Liver (tissue), 8 donors: ENCODE measurements at regions not wholly inside any gene's neighbourhood (a gene's known extent, or its start where the extent isn't known, plus 50 kb on each side); places are given as distances from the start of the nearest gene placed in this dataset.

Experiments used
- DNase-seq: peaks from one replicate; pipeline ENCODE4 v3.0.0-alpha.2; 2017; ENCODE audit warnings: low spot score
- H3K27ac ChIP-seq, 2 donors: one replicate each; pipeline ENCODE4 v1.7.0; 2013; ENCODE audit warnings: inconsistent platforms in 2 of 2, low read length in 2 of 2, control low read depth in 1 of 2, low read depth in 1 of 2, mild to moderate bottlenecking in 1 of 2
- H3K27me3 ChIP-seq, 4 donors: one replicate each; pipeline versions ENCODE4 v1.6.1 to v1.7.0; 2013; ENCODE audit warnings: low read length in 3 of 4, inconsistent platforms in 1 of 4, mild to moderate bottlenecking in 1 of 4, moderate library complexity in 1 of 4; ENCODE audit not compliant: control insufficient read depth in 4 of 4, insufficient read depth in 4 of 4
- H3K36me3 ChIP-seq, 4 donors: one replicate each; pipeline versions ENCODE4 v1.6.1 to v1.7.0; 2013; ENCODE audit warnings: low read length in 3 of 4, mild to moderate bottlenecking in 3 of 4, low read depth in 1 of 4, moderate library complexity in 1 of 4; ENCODE audit not compliant: control insufficient read depth in 4 of 4, insufficient read depth in 3 of 4
- H3K4me1 ChIP-seq, 4 donors: one replicate each; pipeline versions ENCODE4 v1.6.1 to v1.7.0; 2013; ENCODE audit warnings: low read length in 3 of 4, mild to moderate bottlenecking in 3 of 4, moderate library complexity in 1 of 4; ENCODE audit not compliant: control insufficient read depth in 4 of 4, insufficient read depth in 4 of 4
- H3K4me3 ChIP-seq, 3 donors: one replicate each; pipeline versions ENCODE4 v1.6.1 to v1.7.0; 2013; ENCODE audit warnings: low read length in 3 of 3, control low read depth in 1 of 3, low read depth in 1 of 3, mild to moderate bottlenecking in 1 of 3
- H3K9ac ChIP-seq, 2 donors: one replicate each; pipeline ENCODE4 v1.7.0; 2013; ENCODE audit warnings: low read length in 2 of 2, mild to moderate bottlenecking in 2 of 2, moderate library complexity in 2 of 2, control low read depth in 1 of 2, low read depth in 1 of 2
- H3K9me3 ChIP-seq, 4 donors: one replicate each; pipeline versions ENCODE4 v1.6.1 to v1.7.0; 2013; ENCODE audit warnings: low read length in 3 of 4; ENCODE audit not compliant: control insufficient read depth in 4 of 4
- ATF3 ChIP-seq: IDR thresholded peaks from 2 replicates; pipeline ENCODE4 v1.6.1; 2016; ENCODE audit warnings: antibody characterized with exemption
- CTCF ChIP-seq: fragments of 150-350 bp; IDR thresholded peaks from 2 replicates; pipeline ENCODE4 v1.5.1; 2017; ENCODE audit warnings: improper control_type of control experiment, low read depth, low read length; ENCODE audit not compliant: missing input control
- EGR1 ChIP-seq, 2 donors: IDR thresholded peaks; 2 replicates each; pipeline ENCODE4 v1.6.1; 2016 to 2018; ENCODE audit warnings: antibody characterized with exemption in 2 of 2, low read depth in 2 of 2
- FOXA1 ChIP-seq: IDR thresholded peaks from 2 replicates; pipeline ENCODE4 v1.6.1; 2016; ENCODE audit warnings: antibody characterized with exemption
- FOXA2 ChIP-seq: IDR thresholded peaks from 2 replicates; pipeline ENCODE4 v1.6.1; 2016; ENCODE audit warnings: antibody characterized with exemption
- GABPA ChIP-seq, 2 donors: IDR thresholded peaks in 1 of 2; conservative IDR thresholded peaks in 1 of 2; 2 replicates each; pipeline ENCODE4 v1.6.1; 2016; ENCODE audit warnings: antibody characterized with exemption in 2 of 2, mild to moderate bottlenecking in 1 of 2, moderate library complexity in 1 of 2
- HNF4A ChIP-seq, 2 donors: conservative IDR thresholded peaks; 2 replicates each; pipeline ENCODE4 v1.6.1; 2016; ENCODE audit warnings: antibody characterized with exemption in 2 of 2, mild to moderate bottlenecking in 2 of 2
- HNF4G ChIP-seq: IDR thresholded peaks from 2 replicates; pipeline ENCODE4 v1.6.1; 2016; ENCODE audit warnings: antibody characterized with exemption
- JUND ChIP-seq, 2 donors: IDR thresholded peaks; 2 replicates each; pipeline ENCODE4 v1.6.1; 2016; ENCODE audit warnings: antibody characterized with exemption in 2 of 2
- MAX ChIP-seq: IDR thresholded peaks from 2 replicates; pipeline ENCODE4 v1.6.1; 2016; ENCODE audit warnings: antibody characterized with exemption
- NR2F2 ChIP-seq: IDR thresholded peaks from 2 replicates; pipeline ENCODE4 v1.6.1; 2016; ENCODE audit warnings: antibody characterized with exemption
- RAD21 ChIP-seq, 2 donors: IDR thresholded peaks; 2 replicates each; pipeline ENCODE4 v1.6.1; 2016; ENCODE audit warnings: antibody characterized with exemption in 2 of 2, mild to moderate bottlenecking in 2 of 2
- REST ChIP-seq: IDR thresholded peaks from 2 replicates; pipeline ENCODE4 v1.6.1; 2016; ENCODE audit warnings: antibody characterized with exemption, mild to moderate bottlenecking
- RXRA ChIP-seq, 2 donors: IDR thresholded peaks; 2 replicates each; pipeline ENCODE4 v1.6.1; 2017 to 2018; ENCODE audit warnings: antibody characterized with exemption in 2 of 2, mild to moderate bottlenecking in 1 of 2
- SP1 ChIP-seq: IDR thresholded peaks from 2 replicates; pipeline ENCODE4 v1.6.1; 2018; ENCODE audit warnings: antibody characterized with exemption, mild to moderate bottlenecking
- TAF1 ChIP-seq: conservative IDR thresholded peaks from 2 replicates; pipeline ENCODE4 v1.6.1; 2016; ENCODE audit warnings: antibody characterized with exemption, mild to moderate bottlenecking
- YY1 ChIP-seq: IDR thresholded peaks from 2 replicates; pipeline ENCODE4 v1.6.1; 2016; ENCODE audit warnings: antibody characterized with exemption, mild to moderate bottlenecking
- ZBTB33 ChIP-seq: IDR thresholded peaks from 2 replicates; pipeline ENCODE4 v1.6.1; 2016; ENCODE audit warnings: antibody characterized with exemption
- WGBS: extraction: QIAGEN DNeasy Blood & Tissue Kit; methylation state at CpG from one replicate; pipeline ENCODE4 v1.1.7; 2013; 5-methylcytosine and 5-hydroxymethylcytosine counted together
- donor health status: healthy.
- donor health status: healthy.
- donor health status: healthy.
- donor health status: healthy.
- donor health status: healthy.

GRCh38 chr9:103837940-103838339, 256.2 kb upstream of the SMC2 start:
- no peak overlapping the region for H3K4me3 ChIP-seq
- H3K4me1 ChIP-seq: no peaks in the 10 kb centered on the region
- H3K27me3 ChIP-seq: no peaks in the 10 kb centered on the region
- H3K36me3 ChIP-seq: peaks cover 0 to 1% (median 0%) of the 10 kb centered on the region in 4 donors
- no peak overlapping the region for H3K27ac ChIP-seq
- no peak for DNase-seq
- no peak overlapping the region for H3K9ac ChIP-seq
- 40% methylated on average over 1 of the region's 1 CpG for WGBS
- no peaks in the 10 kb centered on the region for H3K9me3 ChIP-seq
- TF ChIP-seq CTCF (no peak), HNF4A (conservative IDR thresholded peaks at IDR 0.05) (no peak), EGR1 (IDR thresholded peaks at IDR 0.05; ENCODE audit: low read depth in 2 of 2) (no peak)

GRCh38 chr9:103839197-103839596, 254.9 kb upstream of the SMC2 start:
- Histone ChIP-seq H3K9me3 (peaks cover 0 to 4% (median 0%) of the 10 kb centered on the region in 4 donors), H3K27me3 (no peaks in the 10 kb centered on the region), H3K4me1 (no peaks in the 10 kb centered on the region), H3K4me3 (no peak overlapping the region), H3K9ac (no peak overlapping the region), H3K36me3 (peaks cover 0 to 1% (median 0%) of the 10 kb centered on the region in 4 donors), H3K27ac (no peak overlapping the region)
- WGBS: 83% methylated on average over 1 of the region's 1 CpG
- TF ChIP-seq NR2F2 (no peak), RAD21 (IDR thresholded peaks at IDR 0.05) (no peak), EGR1 (IDR thresholded peaks at IDR 0.05; ENCODE audit: low read depth in 2 of 2) (no peak), FOXA1 (no peak), ZBTB33 (no peak), SP1 (no peak), RXRA (IDR thresholded peaks at IDR 0.05) (no peak), JUND (IDR thresholded peaks at IDR 0.05) (no peak), FOXA2 (no peak)
- DNase-seq: no peak

- WGBS: 59% methylated on average over 1 of the region's 1 CpG
- DNase-seq: no peak
- TF ChIP-seq TAF1 (no peak), GABPA (IDR thresholded peaks at IDR 0.05 in 1 of 2, conservative IDR thresholded peaks at IDR 0.05 in 1 of 2) (no peak), RAD21 (IDR thresholded peaks at IDR 0.05) (no peak), HNF4A (conservative IDR thresholded peaks at IDR 0.05) (no peak), HNF4G (no peak), SP1 (no peak), EGR1 (IDR thresholded peaks at IDR 0.05; ENCODE audit: low read depth in 2 of 2) (no peak), MAX (no peak), JUND (IDR thresholded peaks at IDR 0.05) (no peak), FOXA1 (no peak), YY1 (no peak), REST (no peak), CTCF (no peak), FOXA2 (no peak), NR2F2 (no peak), RXRA (IDR thresholded peaks at IDR 0.05) (no peak), ATF3 (no peak)
Observed at GRCh38 chr9:103867886-103868285, 226.2 kb upstream of the SMC2 start.

More at GRCh38 chr9:103867886-103868285, 226.2 kb upstream of the SMC2 start:
- Histone ChIP-seq H3K4me1 (no peaks in the 10 kb centered on the region), H3K36me3 (no peaks in the 10 kb centered on the region), H3K27ac (no peak overlapping the region), H3K9me3 (no peaks in the 10 kb centered on the region), H3K27me3 (no peaks in the 10 kb centered on the region), H3K9ac (no peak overlapping the region), H3K4me3 (no peak overlapping the region)
